MM.1S (cell line): ENCODE measurements at regions not wholly inside any gene's neighbourhood (a gene's known extent, or its start where the extent isn't known, plus 50 kb on each side); places are given as distances from the start of the nearest gene placed in this dataset.
A peak's percentile ranks its signal among the peaks of the same experiment; 100 is the strongest.

Experiments used
- DNase-seq: peaks from one replicate; pipeline ENCODE4 v3.0.0-alpha.2; 2015
- H2AFZ ChIP-seq: fragments of 300-600 bp; sonication (generic); 2 replicates; pipeline ENCODE4 v1.6.0; 2016; ENCODE audit warnings: antibody characterized with exemption, low read length
- H3F3A ChIP-seq: fragments of 300-600 bp; sonication (generic); 2 replicates; pipeline ENCODE4 v1.6.1; 2016; ENCODE audit warnings: mild to moderate bottlenecking, antibody characterized with exemption, low read length, moderate library complexity, mixed read lengths; ENCODE audit not compliant: insufficient read depth
- H3K27ac ChIP-seq: fragments of 300-600 bp; sonication (generic); 2 replicates; pipeline ENCODE4 v1.5.1; 2016; ENCODE audit warnings: mild to moderate bottlenecking, low read length
- H3K27me3 ChIP-seq: fragments of 300-600 bp; sonication (generic); replicated peaks from 2 replicates; pipeline ENCODE4 v1.6.0; 2016; ENCODE audit warnings: low read length; ENCODE audit not compliant: insufficient read depth
- H3K36me3 ChIP-seq: fragments of 300-600 bp; sonication (generic); replicated peaks from 2 replicates; pipeline ENCODE4 v1.6.1; 2016; ENCODE audit warnings: mild to moderate bottlenecking, low read length, mixed read lengths; ENCODE audit not compliant: insufficient read depth
- H3K4me1 ChIP-seq: fragments of 300-600 bp; sonication (generic); 2 replicates; pipeline ENCODE4 v1.6.1; 2016; ENCODE audit warnings: low read length, mixed read lengths
- H3K4me2 ChIP-seq: fragments of 300-600 bp; sonication (generic); 2 replicates; pipeline ENCODE4 v1.6.0; 2016; ENCODE audit warnings: low read depth, low read length
- H3K4me3 ChIP-seq: fragments of 300-600 bp; sonication (generic); 2 replicates; pipeline ENCODE4 v1.5.1; 2016; ENCODE audit warnings: low read length, mixed read lengths
- H3K79me2 ChIP-seq: fragments of 300-600 bp; sonication (generic); 2 replicates; pipeline ENCODE4 v1.6.1; 2016; ENCODE audit warnings: mixed run types, low read length, mixed read lengths
- H3K9ac ChIP-seq: fragments of 300-600 bp; sonication (generic); 2 replicates; pipeline ENCODE4 v1.6.1; 2016; ENCODE audit warnings: low read length, mixed read lengths
- H3K9me2 ChIP-seq: fragments of 300-600 bp; sonication (generic); replicated peaks from 2 replicates; pipeline ENCODE4 v1.6.1; 2016; ENCODE audit warnings: mild to moderate bottlenecking, low read length, mixed read lengths; ENCODE audit not compliant: insufficient read depth
- H3K9me3 ChIP-seq: fragments of 300-600 bp; sonication (generic); replicated peaks from 2 replicates; pipeline ENCODE4 v1.6.1; 2016; ENCODE audit warnings: mild to moderate bottlenecking, low read length, mixed read lengths; ENCODE audit not compliant: insufficient read depth
- H4K20me1 ChIP-seq: fragments of 300-600 bp; sonication (generic); 2 replicates; pipeline ENCODE4 v1.6.1; 2016; ENCODE audit warnings: mild to moderate bottlenecking, low read length, moderate library complexity, mixed read lengths; ENCODE audit not compliant: insufficient read depth
- EZH2 ChIP-seq: fragments of 300-600 bp; sonication (generic); optimal IDR thresholded peaks from 2 replicates; pipeline ENCODE3; 2017; ENCODE audit warnings: low read depth, mild to moderate bottlenecking, antibody characterized with exemption, low read length, mixed read lengths
- EZH2phosphoT487 ChIP-seq: fragments of 300-600 bp; sonication (generic); IDR thresholded peaks from 2 replicates; pipeline ENCODE4 v1.6.1; 2018; ENCODE audit warnings: antibody characterized with exemption, low read length
- TF ChIP-seq, protein P1 (sequence below): fragments of 300-600 bp; sonication (generic); IDR thresholded peaks from 2 replicates; pipeline ENCODE4 v1.5.1; 2016; ENCODE audit warnings: antibody characterized with exemption, low read length, mixed read lengths

GRCh38 chr5:167255926-167256325 is 1035.5 kb upstream of the WWC1 start:
- DNase-seq, result no peak
- Histone ChIP-seq H3K79me2 (no peaks in the 10 kb centered on the region), H3K27ac (no peak overlapping the region), H3K9me2 (no peaks in the 10 kb centered on the region), H3K9ac (no peak overlapping the region), H2AFZ (no peak overlapping the region), H3F3A (no peaks in the 10 kb centered on the region), H3K27me3 (no peaks in the 10 kb centered on the region), H3K9me3 (no peaks in the 10 kb centered on the region), H3K36me3 (no peaks in the 10 kb centered on the region), H3K4me2 (no peak overlapping the region), H3K4me1 (no peaks in the 10 kb centered on the region), H3K4me3 (no peak overlapping the region), H4K20me1 (no peaks in the 10 kb centered on the region)
- TF ChIP-seq EZH2, result no peak
- TF ChIP-seq EZH2phosphoT487, result no peak
- TF ChIP-seq, protein P1, sequence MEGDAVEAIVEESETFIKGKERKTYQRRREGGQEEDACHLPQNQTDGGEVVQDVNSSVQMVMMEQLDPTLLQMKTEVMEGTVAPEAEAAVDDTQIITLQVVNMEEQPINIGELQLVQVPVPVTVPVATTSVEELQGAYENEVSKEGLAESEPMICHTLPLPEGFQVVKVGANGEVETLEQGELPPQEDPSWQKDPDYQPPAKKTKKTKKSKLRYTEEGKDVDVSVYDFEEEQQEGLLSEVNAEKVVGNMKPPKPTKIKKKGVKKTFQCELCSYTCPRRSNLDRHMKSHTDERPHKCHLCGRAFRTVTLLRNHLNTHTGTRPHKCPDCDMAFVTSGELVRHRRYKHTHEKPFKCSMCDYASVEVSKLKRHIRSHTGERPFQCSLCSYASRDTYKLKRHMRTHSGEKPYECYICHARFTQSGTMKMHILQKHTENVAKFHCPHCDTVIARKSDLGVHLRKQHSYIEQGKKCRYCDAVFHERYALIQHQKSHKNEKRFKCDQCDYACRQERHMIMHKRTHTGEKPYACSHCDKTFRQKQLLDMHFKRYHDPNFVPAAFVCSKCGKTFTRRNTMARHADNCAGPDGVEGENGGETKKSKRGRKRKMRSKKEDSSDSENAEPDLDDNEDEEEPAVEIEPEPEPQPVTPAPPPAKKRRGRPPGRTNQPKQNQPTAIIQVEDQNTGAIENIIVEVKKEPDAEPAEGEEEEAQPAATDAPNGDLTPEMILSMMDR, result no peak

DNA sequence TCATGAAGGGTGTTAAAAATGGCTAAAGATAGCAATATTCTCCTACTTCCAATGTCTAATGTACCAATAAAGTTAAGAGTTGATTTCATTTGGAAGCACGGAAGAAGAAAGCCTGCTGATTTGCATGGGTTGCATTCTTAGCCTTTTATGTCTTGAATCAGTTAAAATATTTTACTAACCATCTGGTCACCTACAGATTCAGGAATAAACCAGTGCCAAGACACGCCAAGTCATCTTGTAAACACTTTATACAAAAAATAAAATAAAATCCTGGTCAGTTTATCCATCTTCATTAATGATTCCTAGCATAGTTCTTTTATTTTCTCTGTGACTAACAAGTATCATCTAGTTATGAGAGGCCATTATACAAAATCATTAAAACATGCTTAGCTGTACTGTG is 1031.6 kb upstream of the WWC1 start:
- no peaks in the 10 kb centered on the region for H3K79me2 ChIP-seq

DNA sequence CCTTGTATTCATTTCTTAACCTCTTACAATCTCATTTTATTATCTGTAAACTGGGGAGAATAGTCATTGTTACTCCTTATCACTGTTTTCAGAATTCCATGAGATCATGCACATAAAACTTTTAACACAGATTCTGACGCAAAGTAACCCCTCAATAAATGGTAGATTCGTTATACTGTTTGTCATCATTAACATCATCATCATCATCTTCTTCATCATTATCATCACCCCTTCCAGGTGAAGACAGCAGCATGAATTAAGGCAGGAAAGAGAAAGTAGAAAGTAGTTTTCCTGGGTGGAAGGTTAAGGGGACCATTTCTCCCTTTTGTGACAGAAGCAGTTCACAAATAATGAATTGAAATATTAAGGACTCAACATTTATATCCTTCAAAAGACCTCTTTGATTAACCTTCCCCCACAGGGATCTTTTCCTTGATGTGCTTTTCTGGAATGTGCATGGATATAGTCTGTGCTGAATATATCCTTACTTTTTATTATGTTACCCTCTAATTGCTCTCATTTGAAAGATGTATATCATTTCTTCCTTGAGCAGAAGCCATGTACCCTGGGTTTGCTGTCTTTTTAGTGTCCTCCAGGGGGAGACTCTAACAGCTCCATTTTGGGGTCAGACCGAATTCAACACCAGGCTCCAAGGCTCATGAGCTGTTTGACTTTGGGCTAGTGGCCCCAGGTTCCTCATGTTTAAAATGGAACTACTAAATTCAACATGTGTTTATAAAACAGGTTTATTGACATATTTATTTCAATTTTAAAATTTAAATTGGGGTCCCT is 1029.9 kb upstream of the WWC1 start:
- no peaks in the 10 kb centered on the region for H4K20me1 ChIP-seq
- H3K4me3 ChIP-seq, result no peak overlapping the region
- TF ChIP-seq, protein P1, result peak; percentile 35
- no peak for TF ChIP-seq EZH2phosphoT487
- no peaks in the 10 kb centered on the region for H3K9me2 ChIP-seq
- no peaks in the 10 kb centered on the region for H3K4me1 ChIP-seq
- H3K9me3 ChIP-seq, result no peaks in the 10 kb centered on the region
- no peaks in the 10 kb centered on the region for H3K27me3 ChIP-seq
- H3F3A ChIP-seq, result no peaks in the 10 kb centered on the region
- no peak for DNase-seq
- H3K27ac ChIP-seq, result no peak overlapping the region
- H2AFZ ChIP-seq, result no peak overlapping the region
- no peaks in the 10 kb centered on the region for H3K36me3 ChIP-seq
- H3K79me2 ChIP-seq, result no peaks in the 10 kb centered on the region
- no peak overlapping the region for H3K9ac ChIP-seq
- H3K4me2 ChIP-seq, result no peak overlapping the region

More for the DNA sequence above, 1031.6 kb upstream of the WWC1 start:
- H3F3A ChIP-seq, result no peaks in the 10 kb centered on the region
- H3K4me2 ChIP-seq, result no peak overlapping the region
- DNase-seq, result no peak
- H3K9ac ChIP-seq, result no peak overlapping the region
- H3K9me2 ChIP-seq, result no peaks in the 10 kb centered on the region
- H3K4me3 ChIP-seq, result no peak overlapping the region
- H3K27me3 ChIP-seq, result no peaks in the 10 kb centered on the region
- no peaks in the 10 kb centered on the region for H4K20me1 ChIP-seq
- H3K27ac ChIP-seq, result no peak overlapping the region
- H3K4me1 ChIP-seq, result no peaks in the 10 kb centered on the region
- TF ChIP-seq EZH2 (no peak), EZH2phosphoT487 (no peak)
- TF ChIP-seq, protein P1, result no peak
- no peak overlapping the region for H2AFZ ChIP-seq
- no peaks in the 10 kb centered on the region for H3K36me3 ChIP-seq
- H3K9me3 ChIP-seq, result no peaks in the 10 kb centered on the region
